LNCAP (cell line): ENCODE measurements at regions not wholly inside any gene's neighbourhood (a gene's known extent, or its start where the extent isn't known, plus 50 kb on each side); places are given as distances from the start of the nearest gene placed in this dataset.

Source experiments
- TF ChIP-seq, protein P1 (sequence below): fragments of 450-650 bp; IDR thresholded peaks from 2 replicates; pipeline ENCODE4 v1.5.1; 2017; ENCODE audit warnings: mild to moderate bottlenecking

DNA sequence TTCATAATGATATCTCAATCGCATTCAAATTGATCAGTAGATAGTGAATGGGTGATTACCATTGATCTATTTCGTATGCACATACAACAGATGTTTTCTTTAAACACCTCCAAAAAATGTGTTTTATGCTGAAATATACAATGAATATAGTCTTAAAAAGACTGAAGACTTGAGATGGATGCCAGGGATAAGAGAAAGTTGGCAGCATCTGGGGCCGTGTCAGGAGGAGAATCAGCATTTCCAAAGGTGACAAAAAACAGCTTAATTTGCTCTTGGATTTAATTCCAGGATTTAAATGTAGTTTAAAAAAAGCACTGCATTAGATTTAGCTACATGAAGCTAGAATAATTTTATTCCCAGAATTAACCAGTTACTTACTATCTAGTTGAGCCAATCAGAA lies 199.7 kb upstream of the CNTN3 start:
- TF ChIP-seq, protein P1, sequence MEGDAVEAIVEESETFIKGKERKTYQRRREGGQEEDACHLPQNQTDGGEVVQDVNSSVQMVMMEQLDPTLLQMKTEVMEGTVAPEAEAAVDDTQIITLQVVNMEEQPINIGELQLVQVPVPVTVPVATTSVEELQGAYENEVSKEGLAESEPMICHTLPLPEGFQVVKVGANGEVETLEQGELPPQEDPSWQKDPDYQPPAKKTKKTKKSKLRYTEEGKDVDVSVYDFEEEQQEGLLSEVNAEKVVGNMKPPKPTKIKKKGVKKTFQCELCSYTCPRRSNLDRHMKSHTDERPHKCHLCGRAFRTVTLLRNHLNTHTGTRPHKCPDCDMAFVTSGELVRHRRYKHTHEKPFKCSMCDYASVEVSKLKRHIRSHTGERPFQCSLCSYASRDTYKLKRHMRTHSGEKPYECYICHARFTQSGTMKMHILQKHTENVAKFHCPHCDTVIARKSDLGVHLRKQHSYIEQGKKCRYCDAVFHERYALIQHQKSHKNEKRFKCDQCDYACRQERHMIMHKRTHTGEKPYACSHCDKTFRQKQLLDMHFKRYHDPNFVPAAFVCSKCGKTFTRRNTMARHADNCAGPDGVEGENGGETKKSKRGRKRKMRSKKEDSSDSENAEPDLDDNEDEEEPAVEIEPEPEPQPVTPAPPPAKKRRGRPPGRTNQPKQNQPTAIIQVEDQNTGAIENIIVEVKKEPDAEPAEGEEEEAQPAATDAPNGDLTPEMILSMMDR = no peak

GRCh38 chr3:74812756-74813155 lies 198.3 kb upstream of the CNTN3 start:
- TF ChIP-seq, protein P1 = no peak

DNA sequence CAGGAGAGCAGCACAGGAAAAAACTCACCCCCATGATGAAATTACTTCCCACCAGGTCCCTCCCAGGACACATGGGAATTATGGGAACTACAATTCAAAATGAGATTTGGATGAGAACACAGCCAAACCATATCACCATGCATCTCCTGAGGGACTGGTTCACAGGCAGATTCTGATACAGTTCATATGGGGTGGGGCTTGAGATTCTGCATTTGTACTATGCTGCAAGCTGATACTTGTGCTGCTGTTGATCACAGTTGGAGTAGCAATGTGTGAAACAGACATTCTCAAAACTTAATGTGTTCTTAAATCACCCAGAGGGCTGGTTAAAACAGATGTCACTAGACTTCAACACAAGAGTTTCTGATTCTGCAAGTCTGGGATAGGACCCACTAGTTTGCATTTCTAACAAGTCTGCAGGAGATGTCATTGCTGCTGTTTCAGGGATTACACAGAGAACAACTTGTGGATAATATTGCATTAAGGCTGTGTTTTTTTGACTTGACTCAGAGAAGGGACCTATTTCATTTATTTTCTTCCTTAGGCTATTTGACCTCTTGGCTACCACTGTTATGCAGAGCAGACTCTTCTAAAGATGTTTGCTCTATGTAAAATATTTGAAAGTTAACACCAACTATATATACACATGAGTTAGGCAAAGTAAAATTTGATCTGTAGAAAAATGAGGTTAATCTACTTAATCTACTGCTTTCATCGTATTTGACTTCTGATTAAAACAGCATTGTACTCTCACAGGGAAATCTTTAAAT lies 194.2 kb upstream of the CNTN3 start:
- TF ChIP-seq, protein P1 = no peak

DNA sequence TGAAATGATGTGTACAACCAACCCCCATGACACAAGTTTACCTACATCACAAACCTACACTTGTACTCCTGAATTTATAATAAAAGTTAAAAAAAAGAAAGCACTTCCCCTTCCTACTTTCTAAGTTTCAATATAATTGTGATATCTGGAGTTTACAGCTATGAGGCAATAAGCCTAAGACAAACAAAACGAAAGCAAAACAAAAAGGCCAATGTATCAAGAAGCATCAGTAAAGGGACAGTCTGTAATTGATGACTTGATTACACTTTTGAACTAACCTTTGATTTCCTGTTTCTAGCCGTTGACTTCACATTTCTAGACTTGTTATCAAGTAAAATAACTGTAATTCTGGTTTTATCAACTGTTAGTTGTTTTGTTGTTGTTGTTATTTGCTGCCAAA lies 187.5 kb upstream of the CNTN3 start:
- TF ChIP-seq, protein P1 = no peak

DNA sequence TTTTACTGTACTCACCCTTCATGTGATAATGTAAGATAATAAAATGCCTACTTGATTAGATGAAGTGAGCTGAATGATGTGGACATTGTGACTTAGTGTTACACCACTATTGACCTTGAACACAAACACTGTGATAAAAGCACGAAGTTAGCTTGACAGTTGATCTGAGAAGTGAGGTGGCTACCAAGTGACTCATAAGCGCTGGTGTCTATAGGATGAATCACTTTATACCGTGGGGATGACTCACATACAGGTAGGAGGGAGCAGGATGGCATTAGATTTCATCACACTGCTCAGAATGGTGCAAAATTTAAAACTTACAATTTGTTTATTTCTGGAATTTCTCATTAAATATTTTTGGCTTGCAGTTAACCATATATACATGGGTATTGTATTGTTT lies 174.7 kb upstream of the CNTN3 start:
- TF ChIP-seq, protein P1 = no peak

DNA sequence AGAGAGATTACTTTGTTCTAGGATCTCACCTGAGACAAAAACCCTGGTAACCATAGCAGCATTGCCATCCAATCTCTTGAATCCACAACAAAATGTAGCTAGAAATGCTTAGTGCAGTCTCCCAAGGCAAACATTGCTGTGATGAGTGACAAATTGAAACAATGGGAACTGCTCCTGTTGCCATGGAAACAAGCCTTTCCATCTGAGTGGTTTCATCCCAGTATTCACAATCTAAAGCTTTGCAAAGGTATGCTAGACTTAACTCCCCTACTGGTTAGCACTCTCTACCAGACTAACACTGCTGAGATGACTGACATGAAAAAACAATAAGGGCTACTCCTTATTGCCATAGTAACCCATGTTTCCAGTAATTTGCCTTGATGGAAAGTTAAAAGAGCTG lies 172.6 kb upstream of the CNTN3 start:
- TF ChIP-seq, protein P1 = no peak

DNA sequence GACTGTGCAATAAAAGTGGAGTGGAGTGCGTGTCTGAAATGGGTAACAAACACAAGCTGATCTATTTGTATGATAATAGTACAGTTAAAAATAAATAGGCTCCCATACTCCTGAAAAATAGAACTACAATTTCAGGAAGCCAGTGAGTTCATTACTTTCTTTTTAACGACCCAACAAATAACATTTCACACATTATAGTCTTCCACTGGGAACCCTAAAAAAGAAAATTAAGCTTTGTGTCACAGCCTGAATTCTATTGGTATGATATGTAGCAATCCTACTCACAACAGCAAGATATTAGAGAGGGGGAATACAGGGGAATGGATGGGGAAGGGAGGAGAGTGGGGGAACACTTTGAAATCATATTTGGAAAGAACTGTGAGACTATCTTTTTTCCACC lies 156.9 kb upstream of the CNTN3 start:
- TF ChIP-seq, protein P1 = no peak

DNA sequence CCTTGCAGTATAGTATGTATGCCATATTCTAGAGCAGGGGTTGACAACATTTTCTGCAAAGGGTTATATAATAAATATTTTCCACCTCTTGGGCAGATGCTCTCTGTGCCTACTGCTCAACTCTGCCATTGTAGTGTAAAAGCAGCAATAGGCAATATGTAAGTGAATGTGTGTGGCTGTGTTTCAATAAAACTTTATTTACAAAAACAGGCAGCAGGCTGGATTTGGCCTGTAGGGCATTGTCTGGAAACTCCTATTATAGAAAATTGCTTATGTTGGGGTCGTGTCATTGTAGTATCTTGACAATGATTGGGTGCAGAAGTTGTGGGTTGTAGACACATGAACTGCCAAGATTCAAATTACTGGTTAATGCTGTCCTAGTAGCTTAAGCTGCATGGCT lies 153.6 kb upstream of the CNTN3 start:
- TF ChIP-seq, protein P1 = no peak
